A549 (cell line): ENCODE measurements at regions not wholly inside any gene's neighbourhood (a gene's known extent, or its start where the extent isn't known, plus 50 kb on each side); places are given as distances from the start of the nearest gene placed in this dataset.

Experiments used
- CTCF ChIP-seq: fragments of >200 bp; sonication (Bioruptor Twin); formaldehyde crosslinking; IDR thresholded peaks from 3 replicates; pipeline ENCODE4 v1.5.1; 2016
- EHF ChIP-seq: fragments of 250-450 bp; sonication (Bioruptor Pico); IDR thresholded peaks from 2 replicates; pipeline ENCODE4 v1.5.0; 2020; ENCODE audit warnings: mild to moderate bottlenecking
- KDM1A ChIP-seq: fragments of 200-600 bp; sonication (generic); IDR thresholded peaks from 2 replicates; pipeline ENCODE4 v1.6.1; 2016; ENCODE audit warnings: low read depth, mild to moderate bottlenecking
- MAX ChIP-seq: IDR thresholded peaks from 2 replicates; pipeline ENCODE4 v1.6.1; 2012
- RAD21 ChIP-seq, 2 experiments: fragments of >200 bp in 1 of 2; sonication (Bioruptor Twin) in 1 of 2; formaldehyde crosslinking in 1 of 2; IDR thresholded peaks in 1 of 2; conservative IDR thresholded peaks in 1 of 2; 2 replicates in 1 of 2; 3 replicates in 1 of 2; pipeline ENCODE4 v1.6.1; 2012 to 2018; ENCODE audit warnings: inconsistent platforms in 1 of 2

- TF ChIP-seq MAX = no peak
- no peak for TF ChIP-seq CTCF
- TF ChIP-seq KDM1A = no peak
- TF ChIP-seq EHF (CRISPR knock-in tag) = no peak
- no peak for TF ChIP-seq RAD21 (conservative IDR thresholded peaks at IDR 0.05 in 1 of 2, IDR thresholded peaks at IDR 0.05 in 1 of 2)
These were observed 566.6 kb upstream of the TUSC1 start for GRCh38 chr9:26244661-26245451.
